K562 (cell line): ENCODE measurements at regions not wholly inside any gene's neighbourhood (a gene's known extent, or its start where the extent isn't known, plus 50 kb on each side); places are given as distances from the start of the nearest gene placed in this dataset.

Source experiments
- ATAC-seq: fragments of 200-7000 bp; cut with Tn5 transposase; 3 replicates; pipeline ENCODE4 v1.9.1; 2020; ENCODE audit warnings: moderate library complexity
- BruUV-seq: library from RNA; stranded (reverse); fragments of 400-500 nt; replicated peaks from 2 replicates; lab custom pipeline; 2021; lab: Mats Ljungman, UMichigan
- CTCF ChIA-PET: fragments of 300-600 bp; formaldehyde crosslinking; extraction: SDS; loops from one replicate; lab custom pipeline; 2021; ENCODE audit warnings: low intra/inter-chr PET ratio; lab: Yijun Ruan, JAX
- POLR2A ChIA-PET: fragments of 300-600, 350-650 bp; sonication (Branson Sonifier 250); formaldehyde crosslinking; extraction: SDS; loops from one replicate; lab custom pipeline; 2021; ENCODE audit warnings: antibody characterized with exemption, inconsistent platforms; lab: Yijun Ruan, JAX
- DNase-seq, 4 experiments: peaks; one replicate each; pipeline versions ENCODE4 v3.0.0 to v3.0.0-alpha.2; 2011 to 2018; ENCODE audit warnings: low spot score in 3 of 4, mixed read lengths in 3 of 4; ENCODE audit errors: extremely low read depth in 1 of 4
- FAIRE-seq: peaks from 2 replicates; lab custom pipeline; 2011; peaks lifted over from hg19 to GRCh38; lab: Jason Lieb, UNC
- H2AFZ ChIP-seq: 2 replicates; pipeline ENCODE4 v1.6.0; 2011; ENCODE audit warnings: low read depth, low read length, control low read depth, inconsistent platforms
- H3K27ac ChIP-seq: fragments of 200-600 bp; 3 replicates; pipeline ENCODE4 v1.8.0; 2011; ENCODE audit warnings: low read depth, mild to moderate bottlenecking, control low read depth, inconsistent platforms, low read length, moderate library complexity, mixed read lengths; ENCODE audit errors: extremely low read depth
- H3K27me3 ChIP-seq, 2 experiments: fragments of 300-600 bp in 1 of 2; 2 replicates in 1 of 2; 3 replicates in 1 of 2; pipeline versions ENCODE4 v1.6.0 to v1.8.0; 2011; ENCODE audit warnings: inconsistent platforms in 2 of 2, low read length in 2 of 2, mild to moderate bottlenecking in 1 of 2, mixed read lengths in 1 of 2, moderate library complexity in 1 of 2; ENCODE audit not compliant: control insufficient read depth in 2 of 2, insufficient read depth in 2 of 2
- H3K36me3 ChIP-seq: fragments of 300-600 bp; 3 replicates; pipeline ENCODE4 v1.8.0; 2011; ENCODE audit warnings: mild to moderate bottlenecking, low read length, inconsistent platforms; ENCODE audit not compliant: control insufficient read depth, insufficient read depth
- H3K4me1 ChIP-seq, 2 experiments: fragments of 200-600 bp in 1 of 2; replicated peaks in 1 of 2; 2 replicates in 1 of 2; 3 replicates in 1 of 2; pipeline versions ENCODE4 v1.5.1 to v1.8.0; 2011; ENCODE audit warnings: inconsistent platforms in 2 of 2, low read length in 2 of 2, mild to moderate bottlenecking in 1 of 2, mixed read lengths in 1 of 2, moderate library complexity in 1 of 2; ENCODE audit not compliant: control insufficient read depth in 2 of 2, insufficient read depth in 2 of 2
- H3K4me2 ChIP-seq: 2 replicates; pipeline ENCODE4 v1.6.1; 2011; ENCODE audit warnings: low read length, control low read depth, inconsistent platforms, mixed read lengths; ENCODE audit not compliant: insufficient read depth
- H3K4me3 ChIP-seq: fragments of 200-600 bp; sonication (generic), shearing (Covaris generic); 2 replicates; pipeline ENCODE4 v1.5.1; 2016; ENCODE audit warnings: control low read depth, inconsistent platforms
- H3K79me2 ChIP-seq: fragments of 200-600 bp; 3 replicates; pipeline ENCODE4 v1.8.0; 2011; ENCODE audit warnings: low read length, inconsistent platforms; ENCODE audit not compliant: control insufficient read depth, insufficient read depth
- H3K9ac ChIP-seq, 2 experiments: 2 replicates each; pipeline versions ENCODE4 v1.6.0 to v1.6.1; 2011; ENCODE audit warnings: low read depth in 2 of 2, low read length in 2 of 2, control low read depth in 1 of 2, inconsistent platforms in 1 of 2, mild to moderate bottlenecking in 1 of 2, mixed read lengths in 1 of 2; ENCODE audit not compliant: insufficient read depth in 1 of 2
- H3K9me1 ChIP-seq: one replicate; pipeline ENCODE4 v1.6.0; 2011; ENCODE audit warnings: inconsistent platforms, mild to moderate bottlenecking, low read length, moderate library complexity; ENCODE audit not compliant: control insufficient read depth, insufficient read depth
- H3K9me3 ChIP-seq: replicated peaks from 2 replicates; pipeline ENCODE4 v1.5.1; 2011; ENCODE audit warnings: low read depth, low read length, inconsistent platforms; ENCODE audit not compliant: control insufficient read depth, insufficient read depth
- H4K20me1 ChIP-seq: replicated peaks from 2 replicates; pipeline ENCODE4 v1.6.1; 2011; ENCODE audit warnings: low read length, inconsistent platforms, mixed read lengths; ENCODE audit not compliant: control insufficient read depth, insufficient read depth
- DDX20 ChIP-seq: fragments of 450-650 bp; IDR thresholded peaks from 2 replicates; pipeline ENCODE4 v1.6.1; 2016; ENCODE audit warnings: missing genetic modification characterization, low read depth, mild to moderate bottlenecking, missing compliant biosample characterization, moderate library complexity
- ELK1 ChIP-seq: sonication (generic); formaldehyde crosslinking; IDR thresholded peaks from 2 replicates; pipeline ENCODE4 v1.8.1; 2022; ENCODE audit warnings: missing genetic modification reagents
- FUS ChIP-seq: fragments of 200-400 bp; formaldehyde crosslinking; optimal IDR thresholded peaks from 2 replicates; pipeline ENCODE3; 2017; ENCODE audit warnings: low read depth, low read length
- GMEB1 ChIP-seq: fragments of 250-450 bp; sonication (Bioruptor Pico); IDR thresholded peaks from 2 replicates; pipeline ENCODE4 v1.4.0; 2020; ENCODE audit warnings: mild to moderate bottlenecking
- MYC ChIP-seq, 2 experiments: fragments of 250-450 bp in 1 of 2; sonication (Bioruptor Pico) in 1 of 2; IDR thresholded peaks; 2 replicates each; pipeline versions ENCODE4 v1.5.1 to v1.6.1; 2012 to 2021; ENCODE audit warnings: low read depth in 2 of 2, borderline replicate concordance in 1 of 2, improper control_type of control experiment in 1 of 2, low read length in 1 of 2, mild to moderate bottlenecking in 1 of 2, moderate library complexity in 1 of 2
- NFRKB ChIP-seq: fragments of 450-650 bp; IDR thresholded peaks from 2 replicates; pipeline ENCODE4 v1.6.1; 2016; ENCODE audit warnings: low read depth
- POLR2B ChIP-seq: fragments of 450-650 bp; IDR thresholded peaks from 2 replicates; pipeline ENCODE4 v1.6.1; 2018; ENCODE audit warnings: low read depth; ENCODE audit not compliant: partially characterized antibody
- ZNF124 ChIP-seq: sonication (generic); formaldehyde crosslinking; IDR thresholded peaks from 2 replicates; pipeline ENCODE4 v1.8.1; 2022; ENCODE audit warnings: missing genetic modification reagents
- WGBS: fragments of 100-300 bp; shearing (Covaris generic); methylation state at CpG from one replicate; pipeline ENCODE4 v1.1.6; 2016; ENCODE audit warnings: low coverage, mixed read lengths; ENCODE audit not compliant: insufficient coverage; ENCODE audit errors: missing lambda C conversion rate; 5-methylcytosine and 5-hydroxymethylcytosine counted together
- in situ Hi-C: fragments of 300-500 bp; cut with MboI; formaldehyde crosslinking; loops from 4 replicates; pipeline ENCODE4 v1.15.0; 2018; ENCODE audit warnings: inconsistent platforms, mixed read lengths
- intact Hi-C: fragments of 100-400 bp; cut with micrococcal nuclease; formaldehyde crosslinking; loops from 2 replicates; pipeline ENCODE4 v1.14.2; 2022

GRCh38 chr11:112656772-112657428 lies 304.3 kb upstream of the NCAM1 start:
- no peak overlapping the region for H3K4me3 ChIP-seq
- ATAC-seq (no peak), FAIRE-seq (no peak), DNase-seq (no peak)
- H3K36me3 ChIP-seq, result no peaks in the 10 kb centered on the region
- intact Hi-C loops, result no loop called here
- H2AFZ ChIP-seq, result no peak overlapping the region
- H3K79me2 ChIP-seq, result no peaks in the 10 kb centered on the region
- H3K27ac ChIP-seq, result no peak overlapping the region
- BruUV-seq, result no TSS peak
- in situ Hi-C loops, result no loop called here
- CTCF ChIA-PET, result interaction anchor here (0.6 kb wide), 1 partner anchor 119 kb away, joined by 3 read pairs; no protein-coding TSS in a partner anchor
- TF ChIP-seq POLR2B (no peak), ELK1 (CRISPR knock-in tag) (no peak), ZNF124 (no peak), MYC (IDR thresholded peaks at IDR 0.05; ENCODE audit: low read depth, low read length) (no peak), MYC (CRISPR knock-in tag; IDR thresholded peaks at IDR 0.05; ENCODE audit: borderline replicate concordance, low read depth) (no peak), FUS (no peak), NFRKB (no peak), GMEB1 (CRISPR knock-in tag) (no peak), DDX20 (tag) (no peak)
- no peaks in the 10 kb centered on the region for H3K4me1 ChIP-seq
- POLR2A ChIA-PET, result interaction anchor here (0.6 kb wide), 2 partner anchors 11 to 343 kb away, joined by 3 read pairs; no protein-coding TSS in a partner anchor
- WGBS, result 0% methylated on average over 6 of the region's 6 CpGs
- no peaks in the 10 kb centered on the region for H3K9me1 ChIP-seq
- H3K4me2 ChIP-seq, result no peak overlapping the region
- H3K27me3 ChIP-seq, result peaks cover 0 to 4% of the 10 kb centered on the region in 2 experiments; a peak in 1 of 5 replicates
- H4K20me1 ChIP-seq, result no peaks in the 10 kb centered on the region; the same call in 1 of the 2 replicates
- H3K9me3 ChIP-seq, result no peaks in the 10 kb centered on the region
- H3K9ac ChIP-seq, result no peak overlapping the region
